Right lobe of liver (tissue), 4 donors: ENCODE measurements at regions not wholly inside any gene's neighbourhood (a gene's known extent, or its start where the extent isn't known, plus 50 kb on each side); places are given as distances from the start of the nearest gene placed in this dataset.

Experiments
- CTCF ChIP-seq, 4 donors: fragments of 200-600 bp in 3 of 4; fragments of 450-650 bp in 1 of 4; IDR thresholded peaks; one replicate each; pipeline versions ENCODE4 v1.5.1 to v1.8.0; 2016 to 2022; ENCODE audit warnings: antibody characterized with exemption in 4 of 4, mild to moderate bottlenecking in 2 of 4
- POLR2A ChIP-seq: fragments of 450-650 bp; IDR thresholded peaks from one replicate; pipeline ENCODE4 v1.6.1; 2017; ENCODE audit warnings: antibody characterized with exemption, mild to moderate bottlenecking
- donor health status: DM: no; HTN: no; CAD: no.
- donor health status: DM: no; HTN: no; CAD: no.
- donor health status: DM: no; HTN: yes; CAD: no.

- TF ChIP-seq CTCF (IDR thresholded peaks at IDR 0.05) (no peak), POLR2A (no peak)
These were observed 267.3 kb upstream of the LYZL1 start for GRCh38 chr10:29021591-29021990.
